ENCODE measurements at regions not wholly inside any gene's neighbourhood (a gene's known extent, or its start where the extent isn't known, plus 50 kb on each side); places are given as distances from the start of the nearest gene placed in this dataset.

DNA sequence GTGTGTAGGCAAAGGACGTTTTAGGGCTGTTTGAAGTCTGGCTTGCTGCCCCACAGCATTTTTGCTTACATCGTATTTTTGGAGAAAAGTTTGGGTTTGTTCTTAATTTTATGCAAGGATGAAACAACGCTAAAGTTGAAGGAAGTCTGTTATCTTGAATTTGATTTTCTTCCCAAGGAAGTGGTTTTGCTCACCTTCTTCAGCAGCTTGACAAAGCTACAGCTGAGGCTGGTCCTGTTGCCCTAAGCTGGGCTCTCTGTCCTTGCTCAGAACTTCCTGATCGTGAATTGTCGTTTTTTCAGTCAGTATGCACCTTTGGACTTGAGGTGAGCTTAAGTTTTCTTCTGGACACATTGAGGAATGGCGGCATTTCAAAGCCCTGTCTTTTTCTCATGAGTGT lies 62.1 kb upstream of the GSX1 start:
- DNase-seq (ENCODE audit: low spot score) = no peak
- Histone ChIP-seq H3K27ac (no peak overlapping the region), H3K9me3 (no peaks in the 10 kb centered on the region), H3K27me3 (replicated peaks; ENCODE audit: insufficient read depth) (no peaks in the 10 kb centered on the region), H3K36me3 (no peaks in the 10 kb centered on the region), H3K4me3 (no peak overlapping the region), H3K4me1 (ENCODE audit: control insufficient read depth in 1 of 2, low read depth in 2 of 2) (no peaks in the 10 kb centered on the region)
- TF ChIP-seq, protein P1, sequence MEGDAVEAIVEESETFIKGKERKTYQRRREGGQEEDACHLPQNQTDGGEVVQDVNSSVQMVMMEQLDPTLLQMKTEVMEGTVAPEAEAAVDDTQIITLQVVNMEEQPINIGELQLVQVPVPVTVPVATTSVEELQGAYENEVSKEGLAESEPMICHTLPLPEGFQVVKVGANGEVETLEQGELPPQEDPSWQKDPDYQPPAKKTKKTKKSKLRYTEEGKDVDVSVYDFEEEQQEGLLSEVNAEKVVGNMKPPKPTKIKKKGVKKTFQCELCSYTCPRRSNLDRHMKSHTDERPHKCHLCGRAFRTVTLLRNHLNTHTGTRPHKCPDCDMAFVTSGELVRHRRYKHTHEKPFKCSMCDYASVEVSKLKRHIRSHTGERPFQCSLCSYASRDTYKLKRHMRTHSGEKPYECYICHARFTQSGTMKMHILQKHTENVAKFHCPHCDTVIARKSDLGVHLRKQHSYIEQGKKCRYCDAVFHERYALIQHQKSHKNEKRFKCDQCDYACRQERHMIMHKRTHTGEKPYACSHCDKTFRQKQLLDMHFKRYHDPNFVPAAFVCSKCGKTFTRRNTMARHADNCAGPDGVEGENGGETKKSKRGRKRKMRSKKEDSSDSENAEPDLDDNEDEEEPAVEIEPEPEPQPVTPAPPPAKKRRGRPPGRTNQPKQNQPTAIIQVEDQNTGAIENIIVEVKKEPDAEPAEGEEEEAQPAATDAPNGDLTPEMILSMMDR (IDR thresholded peaks at IDR 0.05) = no peak
- no peak for ATAC-seq (ENCODE audit: insufficient number of reproducible peaks, low FRiP score, low read depth)

Data from thoracic aorta (tissue), 2 donors.